GM20000 (cell line): ENCODE measurements at regions not wholly inside any gene's neighbourhood (a gene's known extent, or its start where the extent isn't known, plus 50 kb on each side); places are given as distances from the start of the nearest gene placed in this dataset.

Experiments
- DNase-seq: peaks from one replicate; pipeline ENCODE4 v3.0.0; 2012; ENCODE audit warnings: low spot score
- TF ChIP-seq, protein P1 (sequence below): IDR thresholded peaks from 2 replicates; pipeline ENCODE4 v1.5.1; 2012; ENCODE audit warnings: mild to moderate bottlenecking, control low read depth; ENCODE audit errors: extremely low read depth, missing control alignments

DNA sequence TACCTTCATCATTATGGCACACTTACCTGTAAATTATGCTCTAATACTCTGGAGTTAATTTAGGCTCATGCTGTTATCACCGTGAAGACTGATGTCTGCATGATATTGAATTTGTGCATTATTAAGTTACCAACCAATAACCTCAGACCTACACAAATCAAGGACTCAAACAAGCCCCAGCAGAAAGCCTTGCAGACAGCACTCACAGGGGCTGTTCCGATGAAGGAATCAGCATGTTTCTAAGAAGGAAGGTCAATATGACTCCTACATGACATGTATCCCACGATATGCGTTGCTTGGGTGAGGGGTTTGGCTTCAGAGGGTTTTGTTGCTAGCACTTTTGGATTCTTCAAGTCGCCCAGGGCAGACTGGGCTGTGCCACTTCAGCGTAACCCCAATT, 1071.2 kb upstream of the SLC10A2 start:
- TF ChIP-seq, protein P1, sequence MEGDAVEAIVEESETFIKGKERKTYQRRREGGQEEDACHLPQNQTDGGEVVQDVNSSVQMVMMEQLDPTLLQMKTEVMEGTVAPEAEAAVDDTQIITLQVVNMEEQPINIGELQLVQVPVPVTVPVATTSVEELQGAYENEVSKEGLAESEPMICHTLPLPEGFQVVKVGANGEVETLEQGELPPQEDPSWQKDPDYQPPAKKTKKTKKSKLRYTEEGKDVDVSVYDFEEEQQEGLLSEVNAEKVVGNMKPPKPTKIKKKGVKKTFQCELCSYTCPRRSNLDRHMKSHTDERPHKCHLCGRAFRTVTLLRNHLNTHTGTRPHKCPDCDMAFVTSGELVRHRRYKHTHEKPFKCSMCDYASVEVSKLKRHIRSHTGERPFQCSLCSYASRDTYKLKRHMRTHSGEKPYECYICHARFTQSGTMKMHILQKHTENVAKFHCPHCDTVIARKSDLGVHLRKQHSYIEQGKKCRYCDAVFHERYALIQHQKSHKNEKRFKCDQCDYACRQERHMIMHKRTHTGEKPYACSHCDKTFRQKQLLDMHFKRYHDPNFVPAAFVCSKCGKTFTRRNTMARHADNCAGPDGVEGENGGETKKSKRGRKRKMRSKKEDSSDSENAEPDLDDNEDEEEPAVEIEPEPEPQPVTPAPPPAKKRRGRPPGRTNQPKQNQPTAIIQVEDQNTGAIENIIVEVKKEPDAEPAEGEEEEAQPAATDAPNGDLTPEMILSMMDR = no peak

DNA sequence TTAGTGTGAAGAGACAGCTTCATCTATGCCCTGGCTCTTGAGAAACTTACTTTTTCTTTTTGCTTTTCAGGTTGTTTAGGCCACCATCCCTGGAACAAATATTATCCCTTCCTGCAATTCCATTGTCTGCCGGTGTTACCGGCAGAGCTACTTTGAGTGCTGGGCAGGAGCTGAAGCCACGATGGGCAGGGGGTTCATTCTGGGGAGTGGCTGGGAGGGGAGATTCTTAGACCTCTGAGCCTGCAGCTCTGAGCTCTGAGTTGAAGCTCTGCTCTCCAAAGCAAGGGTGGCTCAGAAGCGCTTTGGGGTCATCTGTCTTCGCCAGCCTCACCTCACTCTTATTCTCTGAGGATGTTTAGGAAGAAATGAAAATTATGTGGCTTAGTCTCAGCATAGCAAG, 1066.6 kb upstream of the SLC10A2 start:
- no peak for DNase-seq
- TF ChIP-seq, protein P1 = no peak

More for the DNA sequence above, 1071.2 kb upstream of the SLC10A2 start:
- DNase-seq = no peak

DNA sequence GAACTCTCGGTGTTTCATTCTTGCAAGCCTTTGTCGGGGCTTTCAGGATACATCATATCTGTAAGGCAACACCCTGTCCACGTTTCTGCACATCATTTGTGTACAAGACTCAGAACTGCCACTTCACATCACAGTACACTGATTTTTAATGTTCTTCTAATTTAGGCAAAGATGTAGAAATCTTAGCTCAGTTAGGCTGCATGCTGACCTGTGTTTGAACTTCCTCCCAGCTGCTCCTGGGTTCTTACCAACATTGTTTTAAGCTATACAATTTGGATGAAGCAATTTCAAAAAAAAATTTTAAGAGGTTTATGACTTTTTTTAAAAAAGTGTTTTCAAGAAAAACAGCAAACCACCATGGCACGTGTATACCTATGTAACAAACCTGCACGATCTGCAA, 1047.9 kb upstream of the SLC10A2 start:
- DNase-seq = no peak
- TF ChIP-seq, protein P1 = no peak

DNA sequence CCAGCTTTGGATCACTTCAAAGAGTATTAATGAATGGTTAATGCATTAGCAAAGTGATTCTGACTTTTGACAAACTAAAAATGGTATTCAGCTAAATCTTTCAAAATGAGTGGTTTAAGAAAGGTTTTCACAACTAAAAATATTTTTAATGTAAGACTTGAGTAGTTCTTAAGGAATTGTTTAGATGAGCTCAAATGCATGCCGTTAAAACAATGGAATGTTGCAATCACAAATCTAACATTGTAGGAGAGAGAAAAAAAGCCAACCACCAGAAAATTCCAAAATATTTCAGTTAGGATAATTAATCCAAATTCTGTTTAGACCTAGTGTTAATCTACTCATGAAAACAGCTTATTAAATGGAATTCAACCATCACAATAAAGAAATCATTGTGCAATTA, 1044.8 kb upstream of the SLC10A2 start:
- TF ChIP-seq, protein P1 = no peak
- no peak for DNase-seq

DNA sequence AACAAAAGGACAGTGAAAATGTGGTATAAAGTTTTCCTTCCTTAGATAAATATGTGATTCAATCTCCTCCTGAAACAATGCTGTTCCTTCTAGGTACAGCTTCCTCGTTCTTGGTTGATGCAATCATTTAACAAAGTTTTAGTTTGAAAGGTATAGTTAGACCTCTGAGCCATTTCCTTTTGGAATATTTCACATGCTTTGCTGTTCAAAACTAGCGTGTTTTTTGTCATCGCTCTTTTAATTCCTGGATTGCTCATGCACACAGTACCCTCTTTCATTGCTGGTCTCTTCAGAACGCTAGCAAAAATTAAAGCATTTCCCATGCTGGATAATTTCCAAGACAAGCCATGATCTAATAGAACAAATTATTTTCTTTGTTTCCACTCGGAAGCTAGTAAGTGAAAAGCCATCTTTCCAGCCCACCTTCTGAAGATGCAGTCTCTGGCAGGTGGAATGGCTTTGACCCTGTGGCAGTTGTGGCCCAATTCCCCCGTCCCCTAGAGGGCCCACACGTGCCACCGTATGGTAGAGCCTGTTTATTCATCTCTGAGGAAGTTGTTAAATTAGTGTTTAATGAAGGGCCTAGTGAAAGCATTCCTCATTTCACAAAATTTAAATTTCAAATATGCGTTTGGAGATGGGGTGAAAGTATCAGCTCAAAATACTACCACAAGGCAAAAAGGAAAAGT, 1040.6 kb upstream of the SLC10A2 start:
- TF ChIP-seq, protein P1 = no peak
- no peak for DNase-seq

DNA sequence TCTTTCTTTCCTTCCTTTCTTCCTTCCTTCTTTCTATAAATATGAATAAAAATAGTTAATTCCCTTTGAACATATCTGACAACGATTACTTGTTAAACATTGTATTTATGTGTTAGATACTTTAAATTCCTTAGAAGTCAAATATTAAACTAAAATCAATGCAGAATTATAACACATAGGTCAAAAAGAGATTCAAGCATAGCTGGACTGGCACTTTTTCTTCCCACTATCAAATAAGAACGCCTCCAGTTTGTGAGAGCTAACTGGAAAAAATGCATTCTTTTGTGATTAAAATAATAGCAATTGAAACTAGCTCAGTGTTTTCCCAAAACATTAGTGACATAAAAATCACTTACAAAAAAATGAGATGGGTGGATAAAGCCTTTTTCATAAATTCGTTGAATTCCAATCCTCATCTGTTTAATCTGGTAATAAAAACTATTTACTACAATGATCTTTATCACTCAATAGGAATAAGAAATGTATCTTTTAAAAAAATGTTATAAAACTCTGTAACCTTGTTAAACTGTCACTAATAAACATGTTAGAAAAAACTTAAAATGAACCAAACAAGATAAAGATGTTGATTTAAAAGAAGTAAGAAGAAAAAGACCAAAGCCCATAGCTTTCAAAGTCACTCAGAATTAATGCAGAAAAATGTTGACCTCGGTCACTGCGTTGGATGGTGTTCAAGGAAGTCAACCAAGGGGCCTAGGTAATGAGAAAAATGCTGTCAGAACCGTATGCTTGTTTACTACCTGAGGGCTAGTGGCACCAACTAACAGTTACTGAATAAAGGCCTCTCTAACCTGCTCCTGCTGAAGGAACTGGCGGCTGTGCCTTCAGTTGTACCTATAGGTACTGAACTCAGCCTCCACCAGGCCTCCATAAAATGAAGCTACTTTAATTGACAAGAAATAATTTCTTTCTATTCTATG, 1039.5 kb upstream of the SLC10A2 start:
- TF ChIP-seq, protein P1 = no peak
- no peak for DNase-seq

DNA sequence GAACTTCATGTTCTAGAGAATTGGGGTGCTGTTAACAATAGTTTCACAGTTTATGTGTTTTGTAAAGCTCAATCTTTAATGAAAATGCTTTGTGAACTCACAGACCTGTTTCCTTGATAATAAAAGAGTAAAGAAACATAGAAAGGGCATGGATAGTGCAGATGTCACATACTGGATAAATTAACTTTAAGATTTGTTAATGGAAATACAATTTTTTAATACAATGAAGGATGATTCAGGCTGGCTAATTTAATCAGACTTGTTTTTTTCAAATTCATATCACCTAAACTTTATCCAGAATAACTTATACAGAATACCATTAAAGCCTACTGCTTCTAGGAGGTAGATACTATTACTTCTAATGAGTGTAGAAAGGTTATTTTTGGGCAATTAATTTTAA, 1033.5 kb upstream of the SLC10A2 start:
- TF ChIP-seq, protein P1 = no peak
- no peak for DNase-seq
